ENCODE measurements at regions not wholly inside any gene's neighbourhood (a gene's known extent, or its start where the extent isn't known, plus 50 kb on each side); places are given as distances from the start of the nearest gene placed in this dataset.

DNA sequence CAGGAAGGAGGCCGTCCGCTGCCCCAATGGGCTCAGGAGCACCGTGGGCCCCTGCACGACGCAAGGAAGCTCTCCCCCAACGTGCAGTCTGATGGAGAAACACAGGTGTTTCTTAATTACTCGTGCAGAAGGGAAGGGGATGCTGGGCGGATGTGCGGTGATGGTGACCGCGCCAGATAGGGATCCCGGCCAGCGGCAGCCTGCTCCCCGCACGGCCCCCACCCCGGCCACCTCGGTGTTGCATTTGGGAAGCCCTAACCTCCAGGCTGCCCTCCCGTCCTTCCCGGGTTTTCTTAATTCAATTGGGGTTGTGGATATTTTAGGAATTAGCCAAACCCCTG lies 254.4 kb downstream of the ZNF536 start:
- TF ChIP-seq, protein P1, sequence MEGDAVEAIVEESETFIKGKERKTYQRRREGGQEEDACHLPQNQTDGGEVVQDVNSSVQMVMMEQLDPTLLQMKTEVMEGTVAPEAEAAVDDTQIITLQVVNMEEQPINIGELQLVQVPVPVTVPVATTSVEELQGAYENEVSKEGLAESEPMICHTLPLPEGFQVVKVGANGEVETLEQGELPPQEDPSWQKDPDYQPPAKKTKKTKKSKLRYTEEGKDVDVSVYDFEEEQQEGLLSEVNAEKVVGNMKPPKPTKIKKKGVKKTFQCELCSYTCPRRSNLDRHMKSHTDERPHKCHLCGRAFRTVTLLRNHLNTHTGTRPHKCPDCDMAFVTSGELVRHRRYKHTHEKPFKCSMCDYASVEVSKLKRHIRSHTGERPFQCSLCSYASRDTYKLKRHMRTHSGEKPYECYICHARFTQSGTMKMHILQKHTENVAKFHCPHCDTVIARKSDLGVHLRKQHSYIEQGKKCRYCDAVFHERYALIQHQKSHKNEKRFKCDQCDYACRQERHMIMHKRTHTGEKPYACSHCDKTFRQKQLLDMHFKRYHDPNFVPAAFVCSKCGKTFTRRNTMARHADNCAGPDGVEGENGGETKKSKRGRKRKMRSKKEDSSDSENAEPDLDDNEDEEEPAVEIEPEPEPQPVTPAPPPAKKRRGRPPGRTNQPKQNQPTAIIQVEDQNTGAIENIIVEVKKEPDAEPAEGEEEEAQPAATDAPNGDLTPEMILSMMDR (IDR thresholded peaks at IDR 0.05): no peak
- no peak for TF ChIP-seq POLR2A (IDR thresholded peaks at IDR 0.05)
